K562 (cell line): ENCODE measurements at regions not wholly inside any gene's neighbourhood (a gene's known extent, or its start where the extent isn't known, plus 50 kb on each side); places are given as distances from the start of the nearest gene placed in this dataset.

ENCODE experiments used
- ETV1 ChIP-seq: fragments of 450-650 bp; conservative IDR thresholded peaks from 2 replicates; pipeline ENCODE4 v1.6.1; 2016; ENCODE audit warnings: missing genetic modification characterization, control low read depth, low read depth, missing compliant biosample characterization
- HMG20B ChIP-seq: fragments of 250-450 bp; sonication (Bioruptor Pico); IDR thresholded peaks from 2 replicates; pipeline ENCODE4 v1.5.0; 2021; ENCODE audit warnings: mild to moderate bottlenecking
- NFE2 ChIP-seq: IDR thresholded peaks from 2 replicates; pipeline ENCODE4 v1.6.1; 2014; ENCODE audit warnings: antibody characterized with exemption, low read depth
- POLR3A ChIP-seq: IDR thresholded peaks from 2 replicates; pipeline ENCODE4 v1.6.1; 2011; ENCODE audit warnings: borderline replicate concordance, mild to moderate bottlenecking, moderate library complexity; ENCODE audit not compliant: insufficient read length, insufficient read depth; ENCODE audit errors: extremely low read depth
- SMARCB1 ChIP-seq: IDR thresholded peaks from 2 replicates; pipeline ENCODE4 v1.6.1; 2011; ENCODE audit warnings: improper control_type of control experiment, low read depth; ENCODE audit not compliant: insufficient read length
- SMARCE1 ChIP-seq: fragments of 450-650 bp; IDR thresholded peaks from 2 replicates; pipeline ENCODE4 v1.7.1; 2016; ENCODE audit warnings: mild to moderate bottlenecking
- ZNF707 ChIP-seq: fragments of 250-450 bp; sonication (Bioruptor Pico); conservative IDR thresholded peaks from 2 replicates; pipeline ENCODE4 v1.8.0; 2022; ENCODE audit warnings: inconsistent platforms, mild to moderate bottlenecking, moderate library complexity
- ZNF778 ChIP-seq: fragments of 450-650 bp; formaldehyde crosslinking; IDR thresholded peaks from 2 replicates; pipeline ENCODE4 v1.4.0; 2020; ENCODE audit warnings: mild to moderate bottlenecking, moderate library complexity
- TF ChIP-seq, protein P1 (sequence below), 2 experiments: fragments of 450-650 bp; IDR thresholded peaks; 2 replicates each; pipeline ENCODE4 v1.6.1; 2016; ENCODE audit warnings: mild to moderate bottlenecking in 2 of 2, borderline replicate concordance in 1 of 2, low read depth in 1 of 2, moderate library complexity in 1 of 2
- TF ChIP-seq, protein P2 (sequence below), 2 experiments: fragments of 450-650 bp; IDR thresholded peaks; 2 replicates each; pipeline ENCODE4 v1.6.1; 2018; ENCODE audit warnings: mild to moderate bottlenecking in 2 of 2, low read depth in 1 of 2; ENCODE audit not compliant: partially characterized antibody in 2 of 2
- TF ChIP-seq, protein P3 (sequence below): fragments of 450-650 bp; IDR thresholded peaks from 2 replicates; pipeline ENCODE4 v1.6.1; 2014; ENCODE audit warnings: low read depth, mild to moderate bottlenecking, moderate library complexity, borderline replicate concordance
- TF ChIP-seq, protein P4 (sequence below): fragments of 450-650 bp; formaldehyde crosslinking; IDR thresholded peaks from 2 replicates; pipeline ENCODE4 v1.4.0; 2020; ENCODE audit warnings: mild to moderate bottlenecking, mixed read lengths

DNA sequence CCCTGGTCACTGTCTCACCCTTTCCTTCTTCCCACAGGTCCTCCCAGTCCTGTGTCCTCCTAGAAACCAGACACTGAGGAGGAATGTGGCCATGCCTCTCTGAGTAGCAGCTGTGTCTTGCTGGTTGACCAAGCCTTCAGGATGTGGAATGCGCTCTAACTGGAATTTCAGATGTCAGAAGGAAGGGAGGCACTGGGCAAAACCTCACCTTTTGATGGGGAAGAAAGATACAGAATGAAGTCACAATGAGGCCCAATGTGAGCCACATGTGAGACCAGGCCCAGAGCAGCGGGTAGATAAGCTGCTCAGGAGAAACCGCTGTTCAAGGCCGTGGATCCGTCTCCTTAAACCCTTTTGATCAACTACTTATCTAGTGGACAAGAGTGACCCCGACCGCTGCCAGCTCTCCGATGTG, 54.8 kb upstream of the ECHDC3 start (continued):
- TF ChIP-seq, protein P1, sequence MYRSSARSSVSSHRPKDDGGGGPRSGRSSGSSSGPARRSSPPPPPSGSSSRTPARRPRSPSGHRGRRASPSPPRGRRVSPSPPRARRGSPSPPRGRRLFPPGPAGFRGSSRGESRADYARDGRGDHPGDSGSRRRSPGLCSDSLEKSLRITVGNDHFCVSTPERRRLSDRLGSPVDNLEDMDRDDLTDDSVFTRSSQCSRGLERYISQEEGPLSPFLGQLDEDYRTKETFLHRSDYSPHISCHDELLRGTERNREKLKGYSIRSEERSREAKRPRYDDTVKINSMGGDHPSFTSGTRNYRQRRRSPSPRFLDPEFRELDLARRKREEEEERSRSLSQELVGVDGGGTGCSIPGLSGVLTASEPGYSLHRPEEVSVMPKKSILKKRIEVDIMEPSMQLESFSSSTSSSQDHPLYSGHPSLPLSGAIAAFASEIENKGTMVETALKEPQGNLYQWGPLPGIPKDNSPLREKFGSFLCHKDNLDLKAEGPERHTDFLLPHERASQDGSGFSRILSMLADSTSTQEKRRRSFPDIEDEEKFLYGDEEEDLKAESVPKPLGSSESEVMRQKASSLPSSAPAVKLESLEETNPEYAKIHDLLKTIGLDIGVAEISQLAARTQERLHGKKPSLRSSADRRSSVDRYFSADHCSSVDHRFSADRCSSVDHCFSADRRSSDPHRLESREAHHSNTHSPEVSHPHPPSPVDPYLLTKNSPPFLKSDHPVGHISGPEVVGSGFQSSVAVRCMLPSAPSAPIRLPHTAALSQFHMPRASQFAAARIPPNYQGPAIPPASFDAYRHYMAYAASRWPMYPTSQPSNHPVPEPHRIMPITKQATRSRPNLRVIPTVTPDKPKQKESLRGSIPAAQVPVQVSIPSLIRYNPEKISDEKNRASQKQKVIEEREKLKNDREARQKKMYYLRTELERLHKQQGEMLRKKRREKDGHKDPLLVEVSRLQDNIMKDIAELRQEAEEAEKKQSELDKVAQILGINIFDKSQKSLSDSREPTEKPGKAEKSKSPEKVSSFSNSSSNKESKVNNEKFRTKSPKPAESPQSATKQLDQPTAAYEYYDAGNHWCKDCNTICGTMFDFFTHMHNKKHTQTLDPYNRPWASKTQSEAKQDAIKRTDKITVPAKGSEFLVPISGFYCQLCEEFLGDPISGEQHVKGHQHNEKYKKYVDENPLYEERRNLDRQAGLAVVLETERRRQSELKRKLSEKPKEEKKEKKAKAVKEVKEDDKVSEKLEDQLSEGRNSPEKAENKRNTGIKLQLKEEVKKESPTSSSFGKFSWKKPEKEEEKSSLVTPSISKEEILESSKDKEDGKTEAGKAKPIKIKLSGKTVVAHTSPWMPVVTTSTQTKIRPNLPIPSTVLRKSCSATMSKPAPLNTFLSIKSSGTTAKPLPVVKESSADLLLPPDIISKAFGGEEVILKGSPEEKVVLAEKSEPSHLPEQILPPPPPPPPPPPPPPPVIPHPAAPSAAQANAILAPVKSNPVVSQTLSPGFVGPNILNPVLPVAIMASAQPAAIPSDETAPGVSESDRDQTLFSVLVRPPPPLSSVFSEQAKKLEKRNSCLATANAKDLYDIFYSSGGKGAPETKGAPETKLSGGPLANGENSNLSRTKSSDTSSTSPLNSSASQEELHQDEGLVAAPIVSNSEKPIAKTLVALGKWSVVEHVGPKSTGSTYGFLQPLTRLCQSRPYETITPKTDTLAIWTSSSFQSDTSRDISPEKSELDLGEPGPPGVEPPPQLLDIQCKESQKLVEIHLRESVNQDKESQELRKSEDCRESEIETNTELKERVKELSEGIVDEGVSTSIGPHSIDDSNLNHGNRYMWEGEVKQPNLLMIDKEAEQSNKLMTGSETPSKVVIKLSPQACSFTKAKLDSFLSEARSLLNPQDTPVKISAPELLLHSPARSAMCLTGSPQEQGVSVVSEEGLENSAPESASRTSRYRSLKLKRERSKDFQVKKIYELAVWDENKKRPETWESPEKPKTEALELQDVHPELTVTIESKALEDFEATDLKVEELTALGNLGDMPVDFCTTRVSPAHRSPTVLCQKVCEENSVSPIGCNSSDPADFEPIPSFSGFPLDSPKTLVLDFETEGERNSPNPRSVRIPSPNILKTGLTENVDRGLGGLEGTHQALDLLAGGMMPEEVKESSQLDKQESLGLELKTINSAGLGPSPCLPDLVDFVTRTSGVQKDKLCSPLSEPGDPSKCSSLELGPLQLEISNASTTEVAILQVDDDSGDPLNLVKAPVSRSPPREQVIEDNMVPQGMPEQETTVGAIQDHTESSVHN (IDR thresholded peaks at IDR 0.05; ENCODE audit: borderline replicate concordance in 1 of 2, low read depth in 1 of 2), result no peak
- TF ChIP-seq, protein P2, sequence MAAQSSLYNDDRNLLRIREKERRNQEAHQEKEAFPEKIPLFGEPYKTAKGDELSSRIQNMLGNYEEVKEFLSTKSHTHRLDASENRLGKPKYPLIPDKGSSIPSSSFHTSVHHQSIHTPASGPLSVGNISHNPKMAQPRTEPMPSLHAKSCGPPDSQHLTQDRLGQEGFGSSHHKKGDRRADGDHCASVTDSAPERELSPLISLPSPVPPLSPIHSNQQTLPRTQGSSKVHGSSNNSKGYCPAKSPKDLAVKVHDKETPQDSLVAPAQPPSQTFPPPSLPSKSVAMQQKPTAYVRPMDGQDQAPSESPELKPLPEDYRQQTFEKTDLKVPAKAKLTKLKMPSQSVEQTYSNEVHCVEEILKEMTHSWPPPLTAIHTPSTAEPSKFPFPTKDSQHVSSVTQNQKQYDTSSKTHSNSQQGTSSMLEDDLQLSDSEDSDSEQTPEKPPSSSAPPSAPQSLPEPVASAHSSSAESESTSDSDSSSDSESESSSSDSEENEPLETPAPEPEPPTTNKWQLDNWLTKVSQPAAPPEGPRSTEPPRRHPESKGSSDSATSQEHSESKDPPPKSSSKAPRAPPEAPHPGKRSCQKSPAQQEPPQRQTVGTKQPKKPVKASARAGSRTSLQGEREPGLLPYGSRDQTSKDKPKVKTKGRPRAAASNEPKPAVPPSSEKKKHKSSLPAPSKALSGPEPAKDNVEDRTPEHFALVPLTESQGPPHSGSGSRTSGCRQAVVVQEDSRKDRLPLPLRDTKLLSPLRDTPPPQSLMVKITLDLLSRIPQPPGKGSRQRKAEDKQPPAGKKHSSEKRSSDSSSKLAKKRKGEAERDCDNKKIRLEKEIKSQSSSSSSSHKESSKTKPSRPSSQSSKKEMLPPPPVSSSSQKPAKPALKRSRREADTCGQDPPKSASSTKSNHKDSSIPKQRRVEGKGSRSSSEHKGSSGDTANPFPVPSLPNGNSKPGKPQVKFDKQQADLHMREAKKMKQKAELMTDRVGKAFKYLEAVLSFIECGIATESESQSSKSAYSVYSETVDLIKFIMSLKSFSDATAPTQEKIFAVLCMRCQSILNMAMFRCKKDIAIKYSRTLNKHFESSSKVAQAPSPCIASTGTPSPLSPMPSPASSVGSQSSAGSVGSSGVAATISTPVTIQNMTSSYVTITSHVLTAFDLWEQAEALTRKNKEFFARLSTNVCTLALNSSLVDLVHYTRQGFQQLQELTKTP (IDR thresholded peaks at IDR 0.05; ENCODE audit: low read depth in 1 of 2, partially characterized antibody in 2 of 2), result peak in 1 of 2 experiments; percentile 20
- no peak for TF ChIP-seq ETV1
- no peak for TF ChIP-seq HMG20B (CRISPR knock-in tag)
- TF ChIP-seq NFE2, result no peak
- TF ChIP-seq SMARCB1, result no peak
- TF ChIP-seq ZNF778 (CRISPR knock-in tag), result no peak
- TF ChIP-seq, protein P3, sequence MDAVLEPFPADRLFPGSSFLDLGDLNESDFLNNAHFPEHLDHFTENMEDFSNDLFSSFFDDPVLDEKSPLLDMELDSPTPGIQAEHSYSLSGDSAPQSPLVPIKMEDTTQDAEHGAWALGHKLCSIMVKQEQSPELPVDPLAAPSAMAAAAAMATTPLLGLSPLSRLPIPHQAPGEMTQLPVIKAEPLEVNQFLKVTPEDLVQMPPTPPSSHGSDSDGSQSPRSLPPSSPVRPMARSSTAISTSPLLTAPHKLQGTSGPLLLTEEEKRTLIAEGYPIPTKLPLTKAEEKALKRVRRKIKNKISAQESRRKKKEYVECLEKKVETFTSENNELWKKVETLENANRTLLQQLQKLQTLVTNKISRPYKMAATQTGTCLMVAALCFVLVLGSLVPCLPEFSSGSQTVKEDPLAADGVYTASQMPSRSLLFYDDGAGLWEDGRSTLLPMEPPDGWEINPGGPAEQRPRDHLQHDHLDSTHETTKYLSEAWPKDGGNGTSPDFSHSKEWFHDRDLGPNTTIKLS, result peak; percentile 35; the same call in 1 of the 2 replicates
- TF ChIP-seq, protein P4, sequence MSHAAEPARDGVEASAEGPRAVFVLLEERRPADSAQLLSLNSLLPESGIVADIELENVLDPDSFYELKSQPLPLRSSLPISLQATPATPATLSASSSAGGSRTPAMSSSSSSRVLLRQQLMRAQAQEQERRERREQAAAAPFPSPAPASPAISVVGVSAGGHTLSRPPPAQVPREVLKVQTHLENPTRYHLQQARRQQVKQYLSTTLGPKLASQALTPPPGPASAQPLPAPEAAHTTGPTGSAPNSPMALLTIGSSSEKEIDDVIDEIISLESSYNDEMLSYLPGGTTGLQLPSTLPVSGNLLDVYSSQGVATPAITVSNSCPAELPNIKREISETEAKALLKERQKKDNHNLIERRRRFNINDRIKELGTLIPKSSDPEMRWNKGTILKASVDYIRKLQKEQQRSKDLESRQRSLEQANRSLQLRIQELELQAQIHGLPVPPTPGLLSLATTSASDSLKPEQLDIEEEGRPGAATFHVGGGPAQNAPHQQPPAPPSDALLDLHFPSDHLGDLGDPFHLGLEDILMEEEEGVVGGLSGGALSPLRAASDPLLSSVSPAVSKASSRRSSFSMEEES (CRISPR knock-in tag), result no peak
- 0 out of 2 replicates have a peak, but pooled peaks have one; percentile 20 for TF ChIP-seq SMARCE1
- no peak for TF ChIP-seq ZNF707
- no peak for TF ChIP-seq POLR3A
